Activated CD4-positive, alpha-beta T cell treated with anti-CD3 and anti-CD28 coated beads for 48 hours (primary cell): ENCODE measurements at regions not wholly inside any gene's neighbourhood (a gene's known extent, or its start where the extent isn't known, plus 50 kb on each side); places are given as distances from the start of the nearest gene placed in this dataset.
"Not testable (repeated sequence)": the region's sequence is repeated elsewhere in the genome, so short reads cannot be mapped to it uniquely, and the experiment has no call there.

Experiments used
- DNase-seq: peaks from one replicate; pipeline ENCODE4 v3.0.0-alpha.2; 2020

GRCh38 chr10:4177791-4178190 lies 392.8 kb upstream of the KLF6 start:
- no peak for DNase-seq

GRCh38 chr10:4176500-4177281 lies 391.7 kb upstream of the KLF6 start:
- DNase-seq = no peak

- no peak for DNase-seq
Measured at GRCh38 chr10:4174197-4174596, 389.2 kb upstream of the KLF6 start.

GRCh38 chr10:4170633-4171314 lies 385.8 kb upstream of the KLF6 start:
- DNase-seq = no peak

- no peak for DNase-seq
Measured at GRCh38 chr10:4170181-4170580, 385.2 kb upstream of the KLF6 start.

GRCh38 chr10:4169448-4169847 lies 384.4 kb upstream of the KLF6 start:
- DNase-seq = no peak

GRCh38 chr10:4167216-4167615 lies 382.2 kb upstream of the KLF6 start:
- DNase-seq = no peak

GRCh38 chr10:4162571-4163286 lies 377.7 kb upstream of the KLF6 start:
- DNase-seq = no peak

GRCh38 chr10:4159173-4159572 lies 374.2 kb upstream of the KLF6 start:
- no peak for DNase-seq

GRCh38 chr10:4154191-4154715 lies 369.2 kb upstream of the KLF6 start:
- DNase-seq = no peak

- DNase-seq = no peak
Measured at GRCh38 chr10:4151466-4151865, 366.5 kb upstream of the KLF6 start.

GRCh38 chr10:4150676-4151075 lies 365.7 kb upstream of the KLF6 start:
- no peak for DNase-seq

- DNase-seq = not testable (repeated sequence)
Measured at GRCh38 chr10:4149460-4149859, 364.5 kb upstream of the KLF6 start.

- DNase-seq = no peak
Measured at GRCh38 chr10:4147245-4147644, 362.2 kb upstream of the KLF6 start.

- no peak for DNase-seq
Measured at GRCh38 chr10:4144817-4145216, 359.8 kb upstream of the KLF6 start.

GRCh38 chr10:4141471-4141870 lies 356.5 kb upstream of the KLF6 start:
- DNase-seq = no peak

- no peak for DNase-seq
Measured at GRCh38 chr10:4138146-4138721, 353.2 kb upstream of the KLF6 start.

GRCh38 chr10:4137299-4137698 lies 352.3 kb upstream of the KLF6 start:
- no peak for DNase-seq

GRCh38 chr10:4136121-4136520 lies 351.1 kb upstream of the KLF6 start:
- no peak for DNase-seq

GRCh38 chr10:4132216-4132556 lies 347.2 kb upstream of the KLF6 start:
- DNase-seq = no peak

- DNase-seq = peak; percentile 33
Measured at GRCh38 chr10:4131407-4132215, 346.6 kb upstream of the KLF6 start.

GRCh38 chr10:4130685-4131084 lies 345.7 kb upstream of the KLF6 start:
- DNase-seq = no peak
